ENCODE measurements at regions not wholly inside any gene's neighbourhood (a gene's known extent, or its start where the extent isn't known, plus 50 kb on each side); places are given as distances from the start of the nearest gene placed in this dataset.

DNA sequence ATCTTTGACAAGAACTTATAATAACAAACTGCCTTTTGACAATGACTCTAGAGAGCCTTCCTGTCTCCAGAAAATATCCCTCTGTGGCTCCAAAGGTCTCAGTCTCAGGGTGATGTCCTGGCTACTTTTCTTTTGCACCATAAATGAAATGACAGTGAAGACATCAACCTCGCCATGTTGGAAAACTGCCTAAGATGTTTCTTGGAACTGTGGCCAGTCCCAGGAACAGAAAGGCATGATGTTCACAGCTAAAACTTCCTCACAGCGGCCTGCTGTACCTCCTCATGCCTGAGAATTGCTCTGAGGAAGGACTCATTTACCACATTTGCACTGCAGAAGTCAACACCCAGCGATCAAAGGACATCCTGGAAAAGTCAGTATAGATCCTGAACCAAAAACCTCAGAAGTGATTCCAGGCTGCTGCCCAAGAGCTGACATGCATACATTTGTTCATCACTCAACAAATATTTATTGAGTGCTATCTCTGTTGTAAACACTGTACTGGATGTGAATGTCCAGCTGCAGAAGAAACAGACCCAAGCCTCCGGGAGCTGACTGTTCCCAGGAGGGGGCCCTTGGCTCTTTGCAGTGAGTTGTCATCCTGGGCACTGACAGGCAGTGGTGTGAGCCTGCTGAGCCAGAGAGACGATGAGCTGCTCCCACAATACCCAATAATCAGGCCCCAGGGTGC, 64.3 kb upstream of the ACSL3 start:
- intact Hi-C loops (cut with micrococcal nuclease) (loop anchor here (1.0 to 2.0 kb wide), 3 partner anchors 64 to 107 kb away; partner anchors contain the start of gene ACSL3), dilution Hi-C loops (cut with MboI; ENCODE audit: extremely low pct_ligation_motif_present, low sequenced_read_pairs) (no loop called here)
- peaks cover 0 to 2% of the 10 kb centered on the region in 2 experiments for H3K27me3 ChIP-seq (ENCODE audit: control insufficient read depth in 2 of 2, insufficient read depth in 2 of 2, low read length in 2 of 2)
- FAIRE-seq, result no peak
- ChIA-PET CTCF (interaction anchor here (0.6 to 2.9 kb wide), 34 partner anchors 8 to 1107 kb away, joined by 3 to 35 read pairs (median 6); partner anchors contain the start of gene ACSL3), POLR2A (interaction anchor here (0.7 kb wide), 2 partner anchors 66 to 97 kb away, joined by 4 to 9 read pairs; no protein-coding TSS in a partner anchor)
- H3K27ac ChIP-seq (ENCODE audit: insufficient read depth, low read depth, low read length), result no peak overlapping the region
- H3K36me3 ChIP-seq (ENCODE audit: control insufficient read depth in 2 of 2, extremely low read depth in 1 of 2, insufficient read depth in 2 of 2, low read length in 2 of 2), result no peaks in the 10 kb centered on the region
- H3K9me1 ChIP-seq (replicated peaks; ENCODE audit: control insufficient read depth, extremely low read depth, insufficient read depth, low read length), result no peaks in the 10 kb centered on the region
- H4K20me1 ChIP-seq (replicated peaks; ENCODE audit: control insufficient read depth, extremely low read depth, insufficient read depth, low read length), result no peaks in the 10 kb centered on the region
- H3K9ac ChIP-seq (replicated peaks; ENCODE audit: extremely low read depth, insufficient read depth, low read length), result no peak overlapping the region
- no peak for TF ChIP-seq GATA2 (IDR thresholded peaks at IDR 0.05; ENCODE audit: insufficient read depth, insufficient read length, low read depth, low read length)
- TF ChIP-seq POLR2A (IDR thresholded peaks at IDR 0.05; ENCODE audit: low read depth, low read length), result no peak
- TF ChIP-seq MYC (IDR thresholded peaks at IDR 0.05; ENCODE audit: low read depth, low read length), result no peak
- TF ChIP-seq FOS (IDR thresholded peaks at IDR 0.05; ENCODE audit: borderline replicate concordance, insufficient read depth, low read length), result no peak
- no peak for TF ChIP-seq POLR2AphosphoS5 (IDR thresholded peaks at IDR 0.05; ENCODE audit: insufficient read depth, low read depth, low read length)
- TF ChIP-seq, protein P1, sequence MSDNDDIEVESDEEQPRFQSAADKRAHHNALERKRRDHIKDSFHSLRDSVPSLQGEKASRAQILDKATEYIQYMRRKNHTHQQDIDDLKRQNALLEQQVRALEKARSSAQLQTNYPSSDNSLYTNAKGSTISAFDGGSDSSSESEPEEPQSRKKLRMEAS (IDR thresholded peaks at IDR 0.05; ENCODE audit: insufficient read depth, insufficient read length), result no peak
- no peak for TF ChIP-seq JUN (IDR thresholded peaks at IDR 0.05; ENCODE audit: borderline replicate concordance, insufficient read depth, insufficient read length, low read depth)
- no peak for TF ChIP-seq EZH2 (IDR thresholded peaks at IDR 0.05; ENCODE audit: borderline replicate concordance, low read depth, low read length, severe bottlenecking)
- TF ChIP-seq, protein P2, sequence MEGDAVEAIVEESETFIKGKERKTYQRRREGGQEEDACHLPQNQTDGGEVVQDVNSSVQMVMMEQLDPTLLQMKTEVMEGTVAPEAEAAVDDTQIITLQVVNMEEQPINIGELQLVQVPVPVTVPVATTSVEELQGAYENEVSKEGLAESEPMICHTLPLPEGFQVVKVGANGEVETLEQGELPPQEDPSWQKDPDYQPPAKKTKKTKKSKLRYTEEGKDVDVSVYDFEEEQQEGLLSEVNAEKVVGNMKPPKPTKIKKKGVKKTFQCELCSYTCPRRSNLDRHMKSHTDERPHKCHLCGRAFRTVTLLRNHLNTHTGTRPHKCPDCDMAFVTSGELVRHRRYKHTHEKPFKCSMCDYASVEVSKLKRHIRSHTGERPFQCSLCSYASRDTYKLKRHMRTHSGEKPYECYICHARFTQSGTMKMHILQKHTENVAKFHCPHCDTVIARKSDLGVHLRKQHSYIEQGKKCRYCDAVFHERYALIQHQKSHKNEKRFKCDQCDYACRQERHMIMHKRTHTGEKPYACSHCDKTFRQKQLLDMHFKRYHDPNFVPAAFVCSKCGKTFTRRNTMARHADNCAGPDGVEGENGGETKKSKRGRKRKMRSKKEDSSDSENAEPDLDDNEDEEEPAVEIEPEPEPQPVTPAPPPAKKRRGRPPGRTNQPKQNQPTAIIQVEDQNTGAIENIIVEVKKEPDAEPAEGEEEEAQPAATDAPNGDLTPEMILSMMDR (IDR thresholded peaks at IDR 0.05; ENCODE audit: extremely low read depth in 1 of 2, insufficient read depth in 1 of 2, low read depth in 1 of 2, low read length in 2 of 2), result no peak
- no peak overlapping the region for H3K4me2 ChIP-seq (ENCODE audit: insufficient read depth, low read length)
- no TSS peak for BruUV-seq (replicated peaks)
- no peak overlapping the region for H2AFZ ChIP-seq (ENCODE audit: low read depth, low read length)
- no peaks in the 10 kb centered on the region for H3K9me3 ChIP-seq (replicated peaks; ENCODE audit: control insufficient read depth, insufficient read depth, low read length)
- H3K79me2 ChIP-seq (ENCODE audit: control insufficient read depth, insufficient read depth, low read length), result no peaks in the 10 kb centered on the region
- H3K4me1 ChIP-seq (ENCODE audit: control insufficient read depth, extremely low read depth, insufficient read depth, low read length), result peaks cover 9% of the 10 kb centered on the region
- no peak for DNase-seq (ENCODE audit: low read depth, low spot score)
- no peak overlapping the region for H3K4me3 ChIP-seq (replicated peaks in 1 of 3; ENCODE audit: insufficient read depth in 1 of 3, low read depth in 1 of 3, low read length in 3 of 3)

Data from endothelial cell of umbilical vein (primary cell).